B cell (primary cell): ENCODE measurements at regions not wholly inside any gene's neighbourhood (a gene's known extent, or its start where the extent isn't known, plus 50 kb on each side); places are given as distances from the start of the nearest gene placed in this dataset.

ENCODE experiments used
- ATAC-seq: fragments of 200-7000 bp; cut with Tn5 transposase; one replicate; pipeline ENCODE4 v1.10.0; 2021; ENCODE audit warnings: low read depth, mild to moderate bottlenecking, moderate number of reproducible peaks, moderate library complexity
- CTCF ChIA-PET: fragments of 350-600 bp; sonication (Branson Sonifier 250); formaldehyde crosslinking; loops from one replicate; lab custom pipeline; 2021; ENCODE audit warnings: antibody characterized with exemption, inconsistent platforms; lab: Charles Lee
- POLR2A ChIA-PET: fragments of 350-600 bp; sonication (Branson Sonifier 250); formaldehyde crosslinking; loops from one replicate; lab custom pipeline; 2021; ENCODE audit warnings: antibody characterized with exemption; lab: Charles Lee
- DNase-seq: peaks from one replicate; pipeline ENCODE4 v3.0.0; 2013
- H2AFZ ChIP-seq: 2 replicates; pipeline ENCODE4 v1.6.1; 2012; ENCODE audit warnings: mild to moderate bottlenecking, low read depth, low read length; ENCODE audit not compliant: insufficient read depth, poor library complexity, severe bottlenecking
- H3K27ac ChIP-seq, 2 donors: 1 replicate in 1 of 2; 2 replicates in 1 of 2; pipeline ENCODE4 v1.5.1; 2012 to 2013; ENCODE audit warnings: low read length in 2 of 2, mild to moderate bottlenecking in 2 of 2, moderate library complexity in 1 of 2
- H3K27me3 ChIP-seq, 4 experiments: fragments of 200-600 bp in 1 of 4; sonication (generic) in 1 of 4; replicated peaks in 1 of 4; 1 replicate in 2 of 4; 2 replicates in 2 of 4; pipeline versions ENCODE4 v1.6.1 to v1.7.0; 2013 to 2016; ENCODE audit warnings: low read length in 3 of 4, mild to moderate bottlenecking in 2 of 4, mixed read lengths in 1 of 4, moderate library complexity in 1 of 4; ENCODE audit not compliant: insufficient read depth in 4 of 4, control insufficient read depth in 3 of 4; ENCODE audit errors: control extremely low read depth in 1 of 4
- H3K36me3 ChIP-seq, 2 experiments: replicated peaks in 1 of 2; 1 replicate in 1 of 2; 2 replicates in 1 of 2; pipeline versions ENCODE4 v1.6.1 to v1.7.1; 2013; ENCODE audit warnings: low read length in 1 of 2; ENCODE audit not compliant: insufficient read depth in 2 of 2, control insufficient read depth in 1 of 2; ENCODE audit errors: control extremely low read depth in 1 of 2, extremely low read depth in 1 of 2
- H3K4me1 ChIP-seq, 2 donors: fragments of 200-600 bp in 1 of 2; sonication (generic) in 1 of 2; 1 replicate in 1 of 2; 2 replicates in 1 of 2; pipeline versions ENCODE4 v1.5.1 to v1.6.1; 2013 to 2017; ENCODE audit warnings: low read length in 2 of 2; ENCODE audit not compliant: control insufficient read depth in 2 of 2, insufficient read depth in 2 of 2
- H3K4me2 ChIP-seq: replicated peaks from 2 replicates; pipeline ENCODE3; 2012; ENCODE audit warnings: mild to moderate bottlenecking, low read depth, low read length; ENCODE audit not compliant: poor library complexity, severe bottlenecking
- H3K4me3 ChIP-seq, 5 experiments: fragments of 200-600 bp in 1 of 5; sonication (generic) in 1 of 5; 1 replicate in 3 of 5; 2 replicates in 2 of 5; pipeline versions ENCODE4 v1.5.1 to v1.7.0; 2011 to 2016; ENCODE audit warnings: low read length in 4 of 5, mild to moderate bottlenecking in 4 of 5, low read depth in 2 of 5, control low read depth in 1 of 5, moderate library complexity in 1 of 5; ENCODE audit not compliant: insufficient read depth in 1 of 5; ENCODE audit errors: control extremely low read depth in 1 of 5, extremely low read depth in 1 of 5
- H3K79me2 ChIP-seq: fragments of 200-600 bp; sonication (generic); one replicate; pipeline ENCODE4 v1.6.0; 2016; ENCODE audit warnings: low read length; ENCODE audit not compliant: control insufficient read depth, insufficient read depth
- H3K9ac ChIP-seq: fragments of 200-600 bp; sonication (generic); 2 replicates; pipeline ENCODE4 v1.6.1; 2017; ENCODE audit warnings: mild to moderate bottlenecking, low read length, moderate library complexity
- H3K9me3 ChIP-seq, 3 donors: one replicate each; pipeline versions ENCODE4 v1.6.1 to v1.7.1; 2013; ENCODE audit warnings: low read length in 2 of 3; ENCODE audit not compliant: control insufficient read depth in 2 of 3, insufficient read depth in 1 of 3; ENCODE audit errors: control extremely low read depth in 1 of 3
- H4K20me1 ChIP-seq: 2 replicates; pipeline ENCODE4 v1.6.0; 2012; ENCODE audit warnings: mild to moderate bottlenecking, low read length; ENCODE audit not compliant: insufficient read depth, control insufficient read depth, poor library complexity, severe bottlenecking
- H3K27ac Mint-ChIP-seq: one replicate; pipeline ENCODE4 v1.8.0; 2021; ENCODE audit warnings: mixed read lengths
- H3K27me3 Mint-ChIP-seq: one replicate; pipeline ENCODE4 v1.8.0; 2021; ENCODE audit warnings: mixed read lengths
- H3K4me1 Mint-ChIP-seq: one replicate; pipeline ENCODE4 v1.8.0; 2021; ENCODE audit warnings: mixed read lengths
- H3K4me3 Mint-ChIP-seq: one replicate; pipeline ENCODE4 v1.8.0; 2021; ENCODE audit warnings: mixed read lengths
- H3K9me3 Mint-ChIP-seq: one replicate; pipeline ENCODE4 v1.8.0; 2022; ENCODE audit warnings: mixed read lengths; ENCODE audit not compliant: insufficient read depth
- EZH2 ChIP-seq: IDR thresholded peaks from 2 replicates; pipeline ENCODE4 v1.6.1; 2012; ENCODE audit warnings: borderline replicate concordance, low read depth, mild to moderate bottlenecking, moderate library complexity, low read length; ENCODE audit not compliant: insufficient read depth, poor library complexity, severe bottlenecking
- WGBS: methylation state at CpG from one replicate; pipeline ENCODE4 v1.1.5; 2013; ENCODE audit warnings: missing lambda C conversion rate; ENCODE audit not compliant: insufficient coverage; 5-methylcytosine and 5-hydroxymethylcytosine counted together
- intact Hi-C: fragments of 100-400 bp; cut with micrococcal nuclease; formaldehyde crosslinking; loops from one replicate; pipeline ENCODE4 v1.10.0; 2022
- TF ChIP-seq, protein P1 (sequence below): fragments of 200-600 bp; IDR thresholded peaks from one replicate; pipeline ENCODE4 v1.8.0; 2022; ENCODE audit warnings: antibody characterized with exemption, mild to moderate bottlenecking

- intact Hi-C loops = no loop called here
- ATAC-seq = no peak
- H3K36me3 ChIP-seq = no peaks in the 10 kb centered on the region
- no peak overlapping the region for H3K4me2 ChIP-seq
- no peak overlapping the region for H3K9ac ChIP-seq
- no peaks in the 10 kb centered on the region for H3K4me1 ChIP-seq
- H3K27ac ChIP-seq = no peak overlapping the region
- H3K27me3 ChIP-seq = peaks cover 0 to 2% (median 0%) of the 10 kb centered on the region in 4 experiments
- no peak overlapping the region for H3K27ac Mint-ChIP-seq
- no peaks in the 10 kb centered on the region for H3K4me1 Mint-ChIP-seq
- DNase-seq = no peak
- H3K9me3 Mint-ChIP-seq = no peaks in the 10 kb centered on the region
- ChIA-PET CTCF (no interaction called here), POLR2A (no interaction called here)
- H2AFZ ChIP-seq = no peak overlapping the region
- no peaks in the 10 kb centered on the region for H3K79me2 ChIP-seq
- TF ChIP-seq, protein P1, sequence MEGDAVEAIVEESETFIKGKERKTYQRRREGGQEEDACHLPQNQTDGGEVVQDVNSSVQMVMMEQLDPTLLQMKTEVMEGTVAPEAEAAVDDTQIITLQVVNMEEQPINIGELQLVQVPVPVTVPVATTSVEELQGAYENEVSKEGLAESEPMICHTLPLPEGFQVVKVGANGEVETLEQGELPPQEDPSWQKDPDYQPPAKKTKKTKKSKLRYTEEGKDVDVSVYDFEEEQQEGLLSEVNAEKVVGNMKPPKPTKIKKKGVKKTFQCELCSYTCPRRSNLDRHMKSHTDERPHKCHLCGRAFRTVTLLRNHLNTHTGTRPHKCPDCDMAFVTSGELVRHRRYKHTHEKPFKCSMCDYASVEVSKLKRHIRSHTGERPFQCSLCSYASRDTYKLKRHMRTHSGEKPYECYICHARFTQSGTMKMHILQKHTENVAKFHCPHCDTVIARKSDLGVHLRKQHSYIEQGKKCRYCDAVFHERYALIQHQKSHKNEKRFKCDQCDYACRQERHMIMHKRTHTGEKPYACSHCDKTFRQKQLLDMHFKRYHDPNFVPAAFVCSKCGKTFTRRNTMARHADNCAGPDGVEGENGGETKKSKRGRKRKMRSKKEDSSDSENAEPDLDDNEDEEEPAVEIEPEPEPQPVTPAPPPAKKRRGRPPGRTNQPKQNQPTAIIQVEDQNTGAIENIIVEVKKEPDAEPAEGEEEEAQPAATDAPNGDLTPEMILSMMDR = no peak
- TF ChIP-seq EZH2 = no peak
- no peak overlapping the region for H3K4me3 ChIP-seq
- H4K20me1 ChIP-seq = no peaks in the 10 kb centered on the region
- 95% methylated on average over 10 of the region's 12 CpGs for WGBS
- H3K27me3 Mint-ChIP-seq = no peaks in the 10 kb centered on the region
- H3K9me3 ChIP-seq = peaks cover 0 to 7% (median 0%) of the 10 kb centered on the region in 3 donors
- H3K4me3 Mint-ChIP-seq = no peak overlapping the region
Measured at GRCh38 chr9:16258191-16258590, 612.3 kb downstream of the BNC2 start.

GRCh38 chr9:16258708-16259107 lies 611.8 kb downstream of the BNC2 start:
- no peak for DNase-seq
- CTCF ChIA-PET = no interaction called here
- intact Hi-C loops = no loop called here
- Histone ChIP-seq H3K9me3 (peaks cover 0 to 7% (median 0%) of the 10 kb centered on the region in 3 donors), H3K4me3 (no peak overlapping the region), H3K4me2 (no peak overlapping the region), H3K36me3 (no peaks in the 10 kb centered on the region), H3K9ac (no peak overlapping the region), H3K79me2 (no peaks in the 10 kb centered on the region), H3K4me1 (no peaks in the 10 kb centered on the region), H3K27me3 (peaks cover 0 to 2% (median 0%) of the 10 kb centered on the region in 4 experiments), H4K20me1 (no peaks in the 10 kb centered on the region), H2AFZ (no peak overlapping the region), H3K27ac (no peak overlapping the region)
- POLR2A ChIA-PET = no interaction called here
- TF ChIP-seq, protein P1 = no peak
- TF ChIP-seq EZH2 = no peak
- no peaks in the 10 kb centered on the region for H3K9me3 Mint-ChIP-seq
- H3K4me1 Mint-ChIP-seq = no peaks in the 10 kb centered on the region
- no peak overlapping the region for H3K4me3 Mint-ChIP-seq
- no peaks in the 10 kb centered on the region for H3K27me3 Mint-ChIP-seq
- 0% methylated on average over 3 of the region's 8 CpGs for WGBS
- no peak overlapping the region for H3K27ac Mint-ChIP-seq
- no peak for ATAC-seq
